Ishikawa (cell line): ENCODE measurements at regions not wholly inside any gene's neighbourhood (a gene's known extent, or its start where the extent isn't known, plus 50 kb on each side); places are given as distances from the start of the nearest gene placed in this dataset.

Experiments
- EP300 ChIP-seq: IDR thresholded peaks from 2 replicates; pipeline ENCODE4 v1.6.1; 2012; ENCODE audit warnings: borderline replicate concordance
- MAX ChIP-seq: IDR thresholded peaks from 2 replicates; pipeline ENCODE4 v1.6.1; 2012
- TEAD4 ChIP-seq: IDR thresholded peaks from 2 replicates; pipeline ENCODE4 v1.6.1; 2012
- YY1 ChIP-seq: IDR thresholded peaks from 2 replicates; pipeline ENCODE4 v1.6.1; 2012; ENCODE audit warnings: low read depth

GRCh38 chr15:38691377-38691776, 126.8 kb upstream of the RASGRP1 start:
- TF ChIP-seq TEAD4 (no peak), MAX (no peak), EP300 (no peak), YY1 (no peak)
